HepG2 (cell line): ENCODE measurements at regions not wholly inside any gene's neighbourhood (a gene's known extent, or its start where the extent isn't known, plus 50 kb on each side); places are given as distances from the start of the nearest gene placed in this dataset.

ENCODE experiments used
- ATAC-seq: fragments of 200-7000 bp; cut with Tn5 transposase; 3 replicates; pipeline ENCODE4 v1.9.1; 2020; ENCODE audit warnings: mild to moderate bottlenecking, moderate library complexity
- BruUV-seq: library from RNA; stranded (reverse); fragments of 400-500 nt; replicated peaks from 2 replicates; lab custom pipeline; 2021; lab: Mats Ljungman, UMichigan
- CTCF ChIA-PET: fragments of 300-600 bp; formaldehyde crosslinking; extraction: SDS; loops from one replicate; lab custom pipeline; 2021; ENCODE audit warnings: low total read pairs, inconsistent platforms, low intra/inter-chr PET ratio; lab: Yijun Ruan, JAX
- POLR2A ChIA-PET: fragments of 350-600 bp; sonication (Branson Sonifier 250); formaldehyde crosslinking; loops from one replicate; lab custom pipeline; 2020; ENCODE audit warnings: antibody characterized with exemption, inconsistent platforms; lab: Yijun Ruan, JAX
- DNase-seq: peaks from one replicate; pipeline ENCODE4 v3.0.0-alpha.2; 2015; ENCODE audit warnings: low spot score
- FAIRE-seq: peaks from 3 replicates; lab custom pipeline; 2011; peaks lifted over from hg19 to GRCh38; lab: Jason Lieb, UNC
- H2AFZ ChIP-seq: one replicate; pipeline ENCODE4 v1.6.1; 2011; ENCODE audit warnings: low read length, inconsistent platforms
- H3K27ac ChIP-seq: fragments of 300-600 bp; 3 replicates; pipeline ENCODE4 v1.8.0; 2011; ENCODE audit warnings: mixed run types, mild to moderate bottlenecking, mixed read lengths, low read length, inconsistent platforms; ENCODE audit not compliant: insufficient read depth; ENCODE audit errors: extremely low read length
- H3K27me3 ChIP-seq, 2 experiments: fragments of 200-600 bp in 1 of 2; 2 replicates in 1 of 2; 3 replicates in 1 of 2; pipeline versions ENCODE4 v1.6.0 to v1.8.0; 2011; ENCODE audit warnings: low read length in 2 of 2, mild to moderate bottlenecking in 2 of 2, moderate library complexity in 2 of 2, inconsistent platforms in 1 of 2; ENCODE audit not compliant: insufficient read depth in 2 of 2, control insufficient read depth in 1 of 2
- H3K36me3 ChIP-seq, 2 experiments: fragments of 200-600 bp in 1 of 2; replicated peaks in 1 of 2; 2 replicates in 1 of 2; 3 replicates in 1 of 2; pipeline versions ENCODE4 v1.5.1 to v1.8.0; 2011; ENCODE audit warnings: low read length in 2 of 2, inconsistent platforms in 1 of 2; ENCODE audit not compliant: insufficient read depth in 2 of 2, control insufficient read depth in 1 of 2
- H3K4me1 ChIP-seq: 2 replicates; pipeline ENCODE4 v1.5.1; 2012; ENCODE audit warnings: low read length, inconsistent platforms; ENCODE audit not compliant: insufficient read depth
- H3K4me2 ChIP-seq: 2 replicates; pipeline ENCODE4 v1.6.0; 2011; ENCODE audit warnings: low read depth, low read length, inconsistent platforms
- H3K4me3 ChIP-seq, 3 experiments: fragments of 200-600 bp in 1 of 3; sonication (generic), shearing (Covaris generic) in 1 of 3; replicated peaks in 1 of 3; 2 replicates each; pipeline ENCODE4 v1.5.1; 2011 to 2016; ENCODE audit warnings: low read length in 3 of 3, inconsistent platforms in 2 of 3, low read depth in 2 of 3, mild to moderate bottlenecking in 2 of 3, control low read depth in 1 of 3, mixed read lengths in 1 of 3; ENCODE audit not compliant: insufficient read depth in 1 of 3
- H3K79me2 ChIP-seq: one replicate; pipeline ENCODE4 v1.6.1; 2011; ENCODE audit warnings: low read length, inconsistent platforms; ENCODE audit not compliant: insufficient read depth
- H3K9ac ChIP-seq: 2 replicates; pipeline ENCODE4 v1.6.0; 2011; ENCODE audit warnings: mild to moderate bottlenecking, low read depth, low read length, inconsistent platforms; ENCODE audit not compliant: insufficient read depth
- H3K9me3 ChIP-seq: 2 replicates; pipeline ENCODE4 v1.5.1; 2012; ENCODE audit warnings: mild to moderate bottlenecking, low read length
- H4K20me1 ChIP-seq: 2 replicates; pipeline ENCODE4 v1.6.0; 2011; ENCODE audit warnings: inconsistent platforms, mild to moderate bottlenecking, low read length, moderate library complexity; ENCODE audit not compliant: insufficient read depth
- MNT ChIP-seq: fragments of 450-650 bp; IDR thresholded peaks from 2 replicates; pipeline ENCODE4 v1.6.1; 2016
- NFE2 ChIP-seq: sonication (generic); formaldehyde crosslinking; IDR thresholded peaks from 2 replicates; pipeline ENCODE4 v1.4.0; 2020; ENCODE audit warnings: missing genetic modification reagents
- RXRB ChIP-seq: IDR thresholded peaks from 2 replicates; pipeline ENCODE4 v1.6.1; 2016; ENCODE audit warnings: borderline replicate concordance, missing genetic modification reagents, missing compliant biosample characterization
- TAF15 ChIP-seq: fragments of 200-400 bp; formaldehyde crosslinking; IDR thresholded peaks from one replicate; pipeline ENCODE4 v1.6.1; 2018; ENCODE audit warnings: mild to moderate bottlenecking, low read depth, low read length; ENCODE audit not compliant: poor library complexity, severe bottlenecking
- ZFP37 ChIP-seq: sonication (generic); formaldehyde crosslinking; IDR thresholded peaks from 2 replicates; pipeline ENCODE4 v1.4.0; 2020; ENCODE audit warnings: missing genetic modification reagents, borderline replicate concordance
- ZNF251 ChIP-seq: sonication (generic); formaldehyde crosslinking; IDR thresholded peaks from 2 replicates; pipeline ENCODE4 v1.9.0; 2021; ENCODE audit warnings: mild to moderate bottlenecking, missing genetic modification reagents
- ZNF781 ChIP-seq: sonication (generic); formaldehyde crosslinking; IDR thresholded peaks from 2 replicates; pipeline ENCODE4 v1.5.1; 2020; ENCODE audit warnings: borderline replicate concordance, mild to moderate bottlenecking, missing genetic modification reagents; ENCODE audit errors: not compliant biosample characterization
- WGBS: methylation state at CpG from one replicate; pipeline ENCODE4 v1.1.6; 2017; ENCODE audit warnings: low lambda C conversion rate; 5-methylcytosine and 5-hydroxymethylcytosine counted together
- in situ Hi-C: cut with HindIII; loops from 2 replicates; pipeline ENCODE4 v1.10.0; 2017; ENCODE audit warnings: low pct_unique_long_range_greater_than_20kb; ENCODE audit not compliant: extremely low pct_ligation_motif_present
- intact Hi-C: fragments of 100-400 bp; cut with micrococcal nuclease; formaldehyde crosslinking; loops from one replicate; pipeline ENCODE4 v1.10.0; 2022; ENCODE audit not compliant: unreplicated experiment

GRCh38 chr16:88296437-88297177 lies 86.2 kb upstream of the ZNF469 start:
- no peaks in the 10 kb centered on the region for H4K20me1 ChIP-seq
- intact Hi-C loops: no loop called here
- H3K4me1 ChIP-seq: no peaks in the 10 kb centered on the region
- no peaks in the 10 kb centered on the region for H3K9me3 ChIP-seq
- TF ChIP-seq MNT (peak; percentile 98), RXRB (CRISPR knock-in tag) (no peak), ZNF251 (CRISPR knock-in tag) (0 out of 2 replicates have a peak, but pooled peaks have one; percentile 32)
- TF ChIP-seq, all 625 proteins: peak for 2
- H3K79me2 ChIP-seq: no peaks in the 10 kb centered on the region
- no peak overlapping the region for H3K4me2 ChIP-seq
- DNase-seq: no peak
- BruUV-seq: no TSS peak
- CTCF ChIA-PET: no interaction called here
- peaks cover 22 to 89% of the 10 kb centered on the region in 2 experiments for H3K27me3 ChIP-seq
- H3K36me3 ChIP-seq: no peaks in the 10 kb centered on the region
- in situ Hi-C loops: no loop called here
- WGBS: 25% methylated on average over 14 of the region's 19 CpGs
- POLR2A ChIA-PET: no interaction called here
- no peak overlapping the region for H3K27ac ChIP-seq
- no peak overlapping the region for H3K9ac ChIP-seq
- no peak overlapping the region for H2AFZ ChIP-seq
- no peak for FAIRE-seq
- no peak for ATAC-seq
- no peak overlapping the region for H3K4me3 ChIP-seq

- POLR2A ChIA-PET: no interaction called here
- 9% methylated on average over 22 of the region's 22 CpGs for WGBS
- Histone ChIP-seq H3K4me3 (no peak overlapping the region), H3K27me3 (peaks cover 27 to 89% of the 10 kb centered on the region in 2 experiments)
- no peak for FAIRE-seq
- TF ChIP-seq TAF15 (no peak), ZNF781 (CRISPR knock-in tag) (no peak), NFE2 (CRISPR knock-in tag) (no peak), ZFP37 (CRISPR knock-in tag) (no peak)
- TF ChIP-seq, all 625 proteins: peak for 0
- Histone ChIP-seq H3K9me3 (no peaks in the 10 kb centered on the region), H3K27ac (no peak overlapping the region), H3K9ac (no peak overlapping the region), H3K4me2 (no peak overlapping the region), H3K79me2 (no peaks in the 10 kb centered on the region), H2AFZ (no peak overlapping the region), H3K36me3 (no peaks in the 10 kb centered on the region), H3K4me1 (no peaks in the 10 kb centered on the region), H4K20me1 (no peaks in the 10 kb centered on the region)
- no peak for DNase-seq
- in situ Hi-C loops (no loop called here), intact Hi-C loops (no loop called here)
- no peak for ATAC-seq
- BruUV-seq: no TSS peak
- CTCF ChIA-PET: no interaction called here
Observed at GRCh38 chr16:88297178-88297720, 85.5 kb upstream of the ZNF469 start.
